SK-N-SH (cell line): ENCODE measurements at regions not wholly inside any gene's neighbourhood (a gene's known extent, or its start where the extent isn't known, plus 50 kb on each side); places are given as distances from the start of the nearest gene placed in this dataset.

Source experiments
- JUND ChIP-seq: IDR thresholded peaks from 2 replicates; pipeline ENCODE4 v1.4.0; 2012
- MAX ChIP-seq: IDR thresholded peaks from 2 replicates; pipeline ENCODE4 v1.4.0; 2012; ENCODE audit warnings: low read depth
- MXI1 ChIP-seq: IDR thresholded peaks from 2 replicates; pipeline ENCODE4 v1.6.1; 2012; ENCODE audit warnings: mild to moderate bottlenecking, low read depth, low read length, improper control_type of control experiment
- SMC3 ChIP-seq: IDR thresholded peaks from 2 replicates; pipeline ENCODE4 v1.6.1; 2012; ENCODE audit warnings: low read depth, low read length, improper control_type of control experiment
- TF ChIP-seq, protein P1 (sequence below): fragments of 200-600 bp; sonication (generic); IDR thresholded peaks from 2 replicates; pipeline ENCODE4 v1.6.1; 2017; ENCODE audit warnings: antibody characterized with exemption, mild to moderate bottlenecking, moderate library complexity
- TF ChIP-seq, protein P2 (sequence below): IDR thresholded peaks from 2 replicates; pipeline ENCODE4 v1.6.1; 2012; ENCODE audit warnings: mild to moderate bottlenecking, low read depth, low read length, moderate library complexity

DNA sequence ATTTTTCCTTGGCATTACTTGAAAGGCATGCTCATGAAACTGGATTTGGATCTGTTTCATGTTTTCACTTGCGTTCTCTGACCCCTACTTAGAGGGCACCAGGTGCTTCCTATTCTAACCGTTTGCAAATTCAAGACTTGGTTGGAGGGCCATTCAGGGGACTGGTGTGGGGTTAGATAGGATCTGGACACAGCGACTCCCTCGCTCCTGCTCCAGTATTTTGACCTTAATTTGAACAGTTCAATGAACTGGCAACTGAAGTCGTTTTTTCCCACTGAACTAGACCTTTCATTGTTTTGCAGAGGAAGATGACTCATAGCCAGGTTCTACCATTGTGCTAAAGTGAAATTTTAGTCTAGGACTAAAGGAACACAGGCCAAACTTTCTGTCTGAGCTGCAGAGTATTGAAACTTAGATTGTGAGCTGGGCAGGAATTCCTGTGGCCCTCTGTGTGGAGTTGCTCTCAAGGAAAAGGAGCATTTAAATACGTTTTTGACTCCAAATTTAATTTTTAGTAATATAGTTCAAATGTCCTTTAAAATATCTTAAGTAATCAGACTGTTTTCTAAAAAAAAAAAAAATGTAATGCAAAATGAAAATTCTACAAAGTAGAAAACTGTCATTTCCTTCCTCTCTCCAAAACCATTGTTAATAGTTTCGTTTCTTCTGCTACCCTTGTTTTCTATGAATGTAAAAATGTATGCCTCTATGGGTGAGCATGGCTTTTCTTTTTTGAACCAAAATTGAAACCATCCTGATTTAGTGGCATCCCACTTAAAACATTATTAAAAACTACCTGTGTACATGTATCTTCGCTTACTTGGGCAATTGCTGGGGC lies 64.8 kb downstream of the UTRN start:
- no peak for TF ChIP-seq MAX
- TF ChIP-seq MXI1: no peak
- TF ChIP-seq SMC3: no peak
- TF ChIP-seq JUND: no peak
- TF ChIP-seq, protein P1, sequence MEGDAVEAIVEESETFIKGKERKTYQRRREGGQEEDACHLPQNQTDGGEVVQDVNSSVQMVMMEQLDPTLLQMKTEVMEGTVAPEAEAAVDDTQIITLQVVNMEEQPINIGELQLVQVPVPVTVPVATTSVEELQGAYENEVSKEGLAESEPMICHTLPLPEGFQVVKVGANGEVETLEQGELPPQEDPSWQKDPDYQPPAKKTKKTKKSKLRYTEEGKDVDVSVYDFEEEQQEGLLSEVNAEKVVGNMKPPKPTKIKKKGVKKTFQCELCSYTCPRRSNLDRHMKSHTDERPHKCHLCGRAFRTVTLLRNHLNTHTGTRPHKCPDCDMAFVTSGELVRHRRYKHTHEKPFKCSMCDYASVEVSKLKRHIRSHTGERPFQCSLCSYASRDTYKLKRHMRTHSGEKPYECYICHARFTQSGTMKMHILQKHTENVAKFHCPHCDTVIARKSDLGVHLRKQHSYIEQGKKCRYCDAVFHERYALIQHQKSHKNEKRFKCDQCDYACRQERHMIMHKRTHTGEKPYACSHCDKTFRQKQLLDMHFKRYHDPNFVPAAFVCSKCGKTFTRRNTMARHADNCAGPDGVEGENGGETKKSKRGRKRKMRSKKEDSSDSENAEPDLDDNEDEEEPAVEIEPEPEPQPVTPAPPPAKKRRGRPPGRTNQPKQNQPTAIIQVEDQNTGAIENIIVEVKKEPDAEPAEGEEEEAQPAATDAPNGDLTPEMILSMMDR: no peak
- TF ChIP-seq, protein P2, sequence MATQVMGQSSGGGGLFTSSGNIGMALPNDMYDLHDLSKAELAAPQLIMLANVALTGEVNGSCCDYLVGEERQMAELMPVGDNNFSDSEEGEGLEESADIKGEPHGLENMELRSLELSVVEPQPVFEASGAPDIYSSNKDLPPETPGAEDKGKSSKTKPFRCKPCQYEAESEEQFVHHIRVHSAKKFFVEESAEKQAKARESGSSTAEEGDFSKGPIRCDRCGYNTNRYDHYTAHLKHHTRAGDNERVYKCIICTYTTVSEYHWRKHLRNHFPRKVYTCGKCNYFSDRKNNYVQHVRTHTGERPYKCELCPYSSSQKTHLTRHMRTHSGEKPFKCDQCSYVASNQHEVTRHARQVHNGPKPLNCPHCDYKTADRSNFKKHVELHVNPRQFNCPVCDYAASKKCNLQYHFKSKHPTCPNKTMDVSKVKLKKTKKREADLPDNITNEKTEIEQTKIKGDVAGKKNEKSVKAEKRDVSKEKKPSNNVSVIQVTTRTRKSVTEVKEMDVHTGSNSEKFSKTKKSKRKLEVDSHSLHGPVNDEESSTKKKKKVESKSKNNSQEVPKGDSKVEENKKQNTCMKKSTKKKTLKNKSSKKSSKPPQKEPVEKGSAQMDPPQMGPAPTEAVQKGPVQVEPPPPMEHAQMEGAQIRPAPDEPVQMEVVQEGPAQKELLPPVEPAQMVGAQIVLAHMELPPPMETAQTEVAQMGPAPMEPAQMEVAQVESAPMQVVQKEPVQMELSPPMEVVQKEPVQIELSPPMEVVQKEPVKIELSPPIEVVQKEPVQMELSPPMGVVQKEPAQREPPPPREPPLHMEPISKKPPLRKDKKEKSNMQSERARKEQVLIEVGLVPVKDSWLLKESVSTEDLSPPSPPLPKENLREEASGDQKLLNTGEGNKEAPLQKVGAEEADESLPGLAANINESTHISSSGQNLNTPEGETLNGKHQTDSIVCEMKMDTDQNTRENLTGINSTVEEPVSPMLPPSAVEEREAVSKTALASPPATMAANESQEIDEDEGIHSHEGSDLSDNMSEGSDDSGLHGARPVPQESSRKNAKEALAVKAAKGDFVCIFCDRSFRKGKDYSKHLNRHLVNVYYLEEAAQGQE: no peak
